ENCODE measurements at regions not wholly inside any gene's neighbourhood (a gene's known extent, or its start where the extent isn't known, plus 50 kb on each side); places are given as distances from the start of the nearest gene placed in this dataset.

- TF ChIP-seq POLR2AphosphoS5 (IDR thresholded peaks at IDR 0.05; ENCODE audit: low read depth, low read length) (no peak), REST (IDR thresholded peaks at IDR 0.05; ENCODE audit: insufficient read depth in 1 of 2, low read depth in 2 of 2, low read length in 2 of 2) (no peak), TAF1 (IDR thresholded peaks at IDR 0.05; ENCODE audit: borderline replicate concordance, insufficient read depth, low read length) (no peak), SIN3A (IDR thresholded peaks at IDR 0.05; ENCODE audit: borderline replicate concordance, insufficient read depth, low read length) (no peak), FOXP2 (optimal IDR thresholded peaks at IDR 0.05; ENCODE audit: borderline replicate concordance, extremely low read depth, extremely low read length, insufficient read depth) (no peak)
Observed at GRCh38 chr18:41077076-41077475, 878.0 kb upstream of the PIK3C3 start.

- TF ChIP-seq TAF1 (IDR thresholded peaks at IDR 0.05; ENCODE audit: borderline replicate concordance, insufficient read depth, low read length), result no peak
- TF ChIP-seq REST (IDR thresholded peaks at IDR 0.05; ENCODE audit: insufficient read depth in 1 of 2, low read depth in 2 of 2, low read length in 2 of 2), result no peak
- no peak for TF ChIP-seq FOXP2 (optimal IDR thresholded peaks at IDR 0.05; ENCODE audit: borderline replicate concordance, extremely low read depth, extremely low read length, insufficient read depth)
- TF ChIP-seq POLR2AphosphoS5 (IDR thresholded peaks at IDR 0.05; ENCODE audit: low read depth, low read length), result no peak
- no peak for TF ChIP-seq SIN3A (IDR thresholded peaks at IDR 0.05; ENCODE audit: borderline replicate concordance, insufficient read depth, low read length)
Observed at GRCh38 chr18:41075212-41075611, 879.8 kb upstream of the PIK3C3 start.

GRCh38 chr18:41073372-41073954 lies 881.6 kb upstream of the PIK3C3 start:
- TF ChIP-seq SIN3A (IDR thresholded peaks at IDR 0.05; ENCODE audit: borderline replicate concordance, insufficient read depth, low read length) (no peak), REST (IDR thresholded peaks at IDR 0.05; ENCODE audit: insufficient read depth in 1 of 2, low read depth in 2 of 2, low read length in 2 of 2) (no peak), TAF1 (IDR thresholded peaks at IDR 0.05; ENCODE audit: borderline replicate concordance, insufficient read depth, low read length) (no peak), POLR2AphosphoS5 (IDR thresholded peaks at IDR 0.05; ENCODE audit: low read depth, low read length) (no peak), FOXP2 (optimal IDR thresholded peaks at IDR 0.05; ENCODE audit: borderline replicate concordance, extremely low read depth, extremely low read length, insufficient read depth) (no peak)

GRCh38 chr18:41072946-41073345 lies 882.1 kb upstream of the PIK3C3 start:
- TF ChIP-seq SIN3A (IDR thresholded peaks at IDR 0.05; ENCODE audit: borderline replicate concordance, insufficient read depth, low read length), result no peak
- no peak for TF ChIP-seq TAF1 (IDR thresholded peaks at IDR 0.05; ENCODE audit: borderline replicate concordance, insufficient read depth, low read length)
- TF ChIP-seq REST (IDR thresholded peaks at IDR 0.05; ENCODE audit: insufficient read depth in 1 of 2, low read depth in 2 of 2, low read length in 2 of 2), result no peak
- no peak for TF ChIP-seq POLR2AphosphoS5 (IDR thresholded peaks at IDR 0.05; ENCODE audit: low read depth, low read length)
- no peak for TF ChIP-seq FOXP2 (optimal IDR thresholded peaks at IDR 0.05; ENCODE audit: borderline replicate concordance, extremely low read depth, extremely low read length, insufficient read depth)

All from PFSK-1 (cell line).